Right renal pelvis (tissue), 4 donors: ENCODE measurements at regions not wholly inside any gene's neighbourhood (a gene's known extent, or its start where the extent isn't known, plus 50 kb on each side); places are given as distances from the start of the nearest gene placed in this dataset.

Source experiments
- DNase-seq, 4 donors: peaks; one replicate each; pipeline ENCODE4 v3.0.0-alpha.2; 2013; ENCODE audit warnings: low read depth in 4 of 4, low spot score in 3 of 4, missing footprints in 1 of 4

GRCh38 chr2:6434438-6434837, 431.3 kb downstream of the CMPK2 start:
- DNase-seq: no peak

GRCh38 chr2:6441800-6442199, 423.9 kb downstream of the CMPK2 start:
- no peak for DNase-seq

- DNase-seq: no peak
Measured at GRCh38 chr2:6442252-6442985, 423.3 kb downstream of the CMPK2 start.

GRCh38 chr2:6443061-6443823, 422.5 kb downstream of the CMPK2 start:
- DNase-seq: no peak

GRCh38 chr2:6444514-6444913, 421.2 kb downstream of the CMPK2 start:
- no peak for DNase-seq

GRCh38 chr2:6445156-6445555, 420.6 kb downstream of the CMPK2 start:
- no peak for DNase-seq

GRCh38 chr2:6446938-6447608, 418.6 kb downstream of the CMPK2 start:
- DNase-seq: no peak

- DNase-seq: no peak
Measured at GRCh38 chr2:6448893-6449292, 416.8 kb downstream of the CMPK2 start.

- no peak for DNase-seq
Measured at GRCh38 chr2:6449343-6449742, 416.4 kb downstream of the CMPK2 start.

GRCh38 chr2:6452702-6453481, 412.8 kb downstream of the CMPK2 start:
- DNase-seq: no peak

GRCh38 chr2:6454286-6454990, 411.3 kb downstream of the CMPK2 start:
- DNase-seq: no peak

GRCh38 chr2:6459138-6459537, 406.6 kb downstream of the CMPK2 start:
- DNase-seq: no peak

- DNase-seq: no peak
Measured at GRCh38 chr2:6470518-6470917, 395.2 kb downstream of the CMPK2 start.

- DNase-seq: no peak
Measured at GRCh38 chr2:6471419-6471818, 394.3 kb downstream of the CMPK2 start.

GRCh38 chr2:6474161-6475140, 391.3 kb downstream of the CMPK2 start:
- DNase-seq: no peak

- DNase-seq: no peak
Measured at GRCh38 chr2:6475155-6475940, 390.4 kb downstream of the CMPK2 start.

GRCh38 chr2:6480514-6480913, 385.2 kb downstream of the CMPK2 start:
- no peak for DNase-seq

GRCh38 chr2:6482256-6482655, 383.5 kb downstream of the CMPK2 start:
- DNase-seq: no peak
